Astrocyte of the cerebellum (primary cell): ENCODE measurements at regions not wholly inside any gene's neighbourhood (a gene's known extent, or its start where the extent isn't known, plus 50 kb on each side); places are given as distances from the start of the nearest gene placed in this dataset.

ENCODE experiments used
- DNase-seq: peaks from one replicate; pipeline ENCODE4 v3.0.0-alpha.2; 2011; ENCODE audit warnings: low read depth
- H3K4me3 ChIP-seq: 2 replicates; pipeline ENCODE4 v1.5.1; 2011; ENCODE audit warnings: mild to moderate bottlenecking, low read depth, low read length, moderate library complexity
- CTCF ChIP-seq: IDR thresholded peaks from 2 replicates; pipeline ENCODE4 v1.5.1; 2012; ENCODE audit warnings: low read length, low read depth, moderate library complexity, mild to moderate bottlenecking; ENCODE audit errors: missing control alignments
- in situ Hi-C: cut with HindIII; loops from 2 replicates; pipeline ENCODE4 v1.10.0; 2017; ENCODE audit warnings: low sequenced_read_pairs

- H3K4me3 ChIP-seq: no peak overlapping the region
- DNase-seq: no peak
- no peak for TF ChIP-seq CTCF
- in situ Hi-C loops: no loop called here
Observed at GRCh38 chr5:133691448-133691847, 79.1 kb upstream of the FSTL4 start.

DNA sequence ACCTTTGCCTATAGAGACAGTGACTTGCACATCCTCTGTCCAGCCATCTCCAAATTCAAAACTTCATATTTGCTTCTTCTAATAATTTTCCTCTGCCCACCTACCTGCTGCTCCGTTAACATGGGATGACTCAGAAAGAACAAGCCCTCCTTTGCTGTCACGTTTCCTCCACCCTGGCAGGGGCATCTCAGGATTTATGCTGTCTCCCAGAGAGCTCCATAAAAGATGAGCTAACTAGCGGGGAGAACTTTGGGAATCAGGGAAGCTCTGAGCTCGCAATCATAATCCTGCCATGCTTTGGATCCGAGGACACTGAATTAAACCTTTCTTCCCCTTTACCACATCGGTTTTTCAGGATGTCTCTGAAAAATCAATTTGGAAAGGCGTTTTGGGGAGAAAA lies 78.4 kb upstream of the FSTL4 start:
- DNase-seq: no peak
- TF ChIP-seq CTCF: no peak
- no peak overlapping the region for H3K4me3 ChIP-seq
- in situ Hi-C loops: no loop called here

GRCh38 chr5:133688391-133688790 lies 76.0 kb upstream of the FSTL4 start:
- H3K4me3 ChIP-seq: no peak overlapping the region
- TF ChIP-seq CTCF: no peak
- no peak for DNase-seq
- in situ Hi-C loops: no loop called here

- H3K4me3 ChIP-seq: no peak overlapping the region
- no peak for DNase-seq
- in situ Hi-C loops: no loop called here
- no peak for TF ChIP-seq CTCF
Observed at GRCh38 chr5:133687212-133688061, 75.1 kb upstream of the FSTL4 start.

GRCh38 chr5:133686566-133686965 lies 74.2 kb upstream of the FSTL4 start:
- no peak overlapping the region for H3K4me3 ChIP-seq
- no peak for TF ChIP-seq CTCF
- DNase-seq: no peak
- in situ Hi-C loops: no loop called here

GRCh38 chr5:133685402-133686018 lies 73.2 kb upstream of the FSTL4 start:
- in situ Hi-C loops: no loop called here
- no peak for TF ChIP-seq CTCF
- DNase-seq: no peak
- H3K4me3 ChIP-seq: no peak overlapping the region
